NOMO-1 (cell line): ENCODE measurements at regions not wholly inside any gene's neighbourhood (a gene's known extent, or its start where the extent isn't known, plus 50 kb on each side); places are given as distances from the start of the nearest gene placed in this dataset.
"Not testable (repeated sequence)": the region's sequence is repeated elsewhere in the genome, so short reads cannot be mapped to it uniquely, and the experiment has no call there.

Source experiments
- DNase-seq, 2 experiments: peaks; one replicate each; lab custom pipeline; 2025; ENCODE audit not compliant: unreplicated experiment in 2 of 2; lab: John Stamatoyannopoulos, UW

- DNase-seq: no peak
Measured at GRCh38 chr4:111228874-111229273, 606.0 kb upstream of the PITX2 start.

- no peak for DNase-seq
Measured at GRCh38 chr4:111230265-111230664, 607.4 kb upstream of the PITX2 start.

DNA sequence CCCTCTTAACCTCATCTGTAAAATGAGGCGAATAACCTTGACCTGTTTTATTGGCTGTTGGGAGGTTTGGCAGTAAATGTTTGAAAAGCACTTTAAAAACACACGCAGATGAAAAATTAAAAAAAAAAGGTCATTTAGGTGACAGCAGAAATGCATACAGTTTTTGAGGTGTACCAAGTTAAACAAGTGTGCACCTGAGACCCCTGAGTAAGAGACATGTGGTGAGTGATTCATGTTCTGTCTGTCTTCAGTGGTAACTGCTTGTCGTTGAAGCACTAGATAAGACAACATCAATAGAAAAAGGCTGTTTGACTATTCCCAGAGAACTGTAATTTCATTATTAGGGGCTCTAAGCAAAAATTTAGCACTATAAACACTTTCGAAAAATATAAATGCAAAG is 608.4 kb upstream of the PITX2 start:
- DNase-seq: no peak

DNA sequence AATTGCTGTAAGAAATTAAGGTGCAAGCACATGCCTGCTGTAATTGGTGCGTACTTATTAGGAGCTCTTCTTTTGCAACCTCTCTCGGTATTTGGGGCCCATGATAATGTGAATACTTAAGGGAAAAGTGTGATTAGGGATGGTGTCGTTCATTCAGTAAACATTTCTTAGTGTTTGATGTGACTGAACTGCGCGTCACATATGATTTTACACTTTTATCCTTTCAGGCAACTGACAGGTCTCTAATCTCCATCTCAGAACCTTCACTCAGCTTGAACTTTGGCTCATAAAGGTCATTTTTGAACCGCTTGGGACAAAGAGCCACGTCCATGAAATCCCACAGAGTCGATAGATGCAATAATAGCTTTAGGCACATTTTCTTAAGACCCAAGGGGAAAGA is 612.1 kb upstream of the PITX2 start:
- no peak for DNase-seq

DNA sequence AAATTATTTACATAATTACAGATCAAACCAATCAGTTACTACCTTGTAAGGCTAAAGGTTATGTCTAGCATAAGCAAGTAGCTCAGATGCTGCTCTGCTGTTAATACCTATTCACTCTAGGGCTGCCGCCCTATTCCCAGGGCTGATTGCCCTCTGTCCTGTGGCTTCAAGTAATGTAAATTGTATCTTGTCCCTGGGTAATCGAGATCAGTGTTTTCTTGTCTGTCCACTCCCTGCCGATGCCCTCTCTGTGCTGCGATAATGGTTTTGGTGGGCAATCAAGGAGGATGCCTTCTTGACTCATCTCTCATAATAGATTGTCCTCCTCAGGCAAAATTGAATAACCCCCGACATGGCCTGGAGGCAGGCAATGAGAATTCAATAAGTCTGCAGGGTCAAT is 641.0 kb upstream of the PITX2 start:
- no peak for DNase-seq

DNA sequence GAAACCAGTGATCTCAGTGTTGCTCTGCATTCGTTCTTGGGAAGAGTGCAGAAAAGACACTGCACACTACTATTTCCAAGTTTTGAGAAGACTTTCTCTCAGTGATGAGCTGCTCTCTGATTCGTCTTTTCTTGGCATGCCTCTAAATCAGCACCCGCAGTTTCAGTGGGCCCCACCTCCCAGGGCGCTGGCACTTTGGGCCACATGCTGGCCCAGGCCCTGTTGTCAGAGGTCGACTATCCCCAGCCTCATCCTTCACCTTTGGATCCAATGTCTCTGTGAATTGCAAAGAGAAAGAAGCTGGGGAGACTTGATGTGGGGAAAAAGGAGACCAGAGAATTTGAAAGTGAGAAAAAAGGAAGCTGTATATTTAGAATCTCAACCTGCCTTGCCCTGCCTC is 644.1 kb upstream of the PITX2 start:
- no peak for DNase-seq

- DNase-seq: no peak
Measured at GRCh38 chr4:111267786-111268185, 644.9 kb upstream of the PITX2 start.

DNA sequence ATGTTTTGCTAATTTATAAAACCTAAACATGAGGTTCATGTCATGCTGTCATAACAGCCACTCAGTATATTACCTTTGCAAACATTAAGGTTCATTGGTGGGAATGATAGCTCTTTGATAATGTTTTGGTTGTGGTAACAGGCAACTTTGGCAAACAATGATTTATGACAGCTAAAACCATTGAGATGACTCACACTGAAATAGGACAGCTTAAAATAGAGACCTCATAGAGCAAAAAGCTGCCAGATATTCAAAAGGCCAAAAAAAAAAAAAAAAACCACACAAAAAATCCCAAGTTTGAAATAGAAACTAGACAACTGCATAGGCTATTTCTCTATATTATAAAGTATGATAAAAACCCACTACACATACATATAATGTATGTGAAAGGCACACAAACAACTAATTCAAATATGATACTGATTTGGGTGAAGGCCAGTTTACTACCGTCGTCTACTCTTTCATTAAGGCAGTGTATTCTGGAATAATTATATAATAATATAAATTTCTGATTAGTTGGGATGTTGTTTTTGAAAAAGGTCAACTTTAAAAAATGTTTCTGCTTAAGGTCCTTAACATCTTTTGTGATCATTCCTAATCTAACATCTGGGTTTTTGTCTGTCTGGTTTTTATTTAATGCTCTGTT is 646.0 kb upstream of the PITX2 start:
- no peak for DNase-seq

DNA sequence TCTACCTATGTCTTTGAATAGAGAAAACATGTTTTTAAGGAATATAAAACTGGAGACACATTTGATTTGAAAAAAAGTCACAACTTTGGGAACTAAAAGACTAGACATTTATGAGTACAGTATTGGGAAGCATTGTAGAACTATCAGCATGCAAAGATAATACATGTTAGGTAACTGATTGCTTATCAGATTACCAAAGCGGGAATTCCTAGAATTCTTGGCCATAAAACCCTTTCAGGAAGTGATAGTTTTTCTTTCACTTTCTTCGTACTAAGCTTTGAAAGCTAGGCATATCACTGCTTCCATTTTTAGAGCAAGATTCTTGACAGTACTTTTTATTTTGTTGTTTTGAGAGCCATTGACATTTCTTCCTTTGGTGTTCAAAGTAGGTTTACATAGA is 646.6 kb upstream of the PITX2 start:
- DNase-seq: no peak

- DNase-seq: no peak
Measured at GRCh38 chr4:111274060-111274459, 651.2 kb upstream of the PITX2 start.

GRCh38 chr4:111274486-111274885 is 651.6 kb upstream of the PITX2 start:
- DNase-seq: no peak

DNA sequence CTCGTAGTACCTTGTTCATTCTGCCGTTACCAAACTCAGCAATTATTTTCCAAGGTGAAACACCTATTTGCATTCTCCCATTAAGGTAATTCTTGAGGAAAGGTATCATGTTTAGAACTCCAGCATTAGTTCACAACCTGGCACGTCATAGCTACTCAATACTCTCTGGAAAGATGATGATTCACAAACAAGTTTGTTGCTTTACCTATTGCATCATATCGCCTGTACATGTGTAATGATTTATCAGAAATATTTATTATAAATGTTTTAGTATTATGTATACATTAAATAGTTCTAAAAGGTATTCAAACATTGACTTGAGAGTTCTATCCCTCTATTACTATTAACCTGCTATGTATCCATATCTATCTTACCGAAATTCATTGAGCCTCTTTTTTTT is 658.3 kb upstream of the PITX2 start:
- no peak for DNase-seq

GRCh38 chr4:111282035-111282434 is 659.2 kb upstream of the PITX2 start:
- DNase-seq: no peak

DNA sequence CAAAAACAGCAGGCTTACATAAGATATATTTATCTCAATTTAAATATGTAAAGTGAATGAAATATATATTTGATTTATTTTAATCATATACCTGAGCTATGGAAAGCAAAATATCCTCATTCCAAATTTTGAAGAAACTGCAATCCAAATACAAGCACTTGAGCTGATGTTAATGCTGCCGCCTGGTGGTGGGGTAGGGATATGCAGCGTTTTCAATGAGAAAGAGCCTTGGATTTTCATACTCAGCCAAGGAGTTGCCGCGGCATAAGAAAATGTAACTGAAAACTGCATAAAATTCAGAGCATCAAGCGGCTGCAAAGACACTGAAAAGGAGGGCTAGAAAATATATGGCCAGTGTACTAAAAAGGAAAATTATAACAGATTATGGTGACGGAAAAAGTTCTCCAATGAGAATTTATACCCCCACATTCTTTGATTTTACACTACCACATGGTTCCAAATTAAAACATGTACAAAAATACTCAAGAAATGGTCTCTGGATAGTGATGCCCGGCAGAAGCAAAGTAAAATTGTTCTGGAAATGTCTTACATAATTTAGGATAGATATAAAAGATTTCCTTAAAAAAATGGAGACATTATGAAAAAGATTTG is 660.3 kb upstream of the PITX2 start:
- peak; percentile 37 to 45 for DNase-seq

- no peak for DNase-seq
Measured at GRCh38 chr4:111296466-111296865, 673.6 kb upstream of the PITX2 start.

DNA sequence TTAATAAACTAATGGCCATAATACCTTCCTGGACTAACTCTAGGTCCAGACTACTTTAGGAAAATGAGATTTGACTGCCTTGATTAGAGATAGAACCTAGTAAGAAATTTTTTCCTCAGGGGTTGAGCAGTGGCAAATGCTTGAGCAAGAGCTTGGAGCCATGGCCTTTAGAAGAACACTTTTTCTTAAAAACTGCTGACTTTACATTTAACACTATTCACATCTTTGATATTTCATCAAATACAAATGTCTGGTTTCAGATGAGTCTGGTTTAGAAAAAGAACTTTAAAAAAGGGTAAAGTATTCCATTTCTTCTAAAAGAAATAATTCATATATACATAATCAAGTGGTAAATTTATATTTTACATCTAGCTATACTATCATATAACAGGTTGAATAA is 680.9 kb upstream of the PITX2 start:
- no peak for DNase-seq

GRCh38 chr4:111323496-111323895 is 700.6 kb upstream of the PITX2 start:
- no peak for DNase-seq

GRCh38 chr4:111323916-111324315 is 701.0 kb upstream of the PITX2 start:
- DNase-seq: no peak

DNA sequence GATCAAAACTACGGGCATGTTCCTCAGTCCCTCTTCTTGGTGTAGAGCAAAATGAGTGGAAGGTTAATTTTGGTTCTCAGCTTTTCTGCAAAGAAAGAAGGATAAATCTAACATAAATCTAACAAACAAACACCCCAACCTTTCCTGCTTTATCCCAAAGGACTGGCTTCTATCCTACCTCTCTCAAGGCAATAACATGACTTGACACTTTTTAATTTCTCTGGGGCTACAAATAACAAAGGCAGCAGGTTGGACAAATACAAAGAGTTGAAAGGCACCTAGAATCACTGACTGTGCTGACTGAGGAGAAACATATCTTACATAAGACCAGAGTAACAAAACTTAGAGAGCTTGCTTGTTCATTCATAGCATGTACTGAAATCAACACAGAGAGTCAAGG is 703.6 kb upstream of the PITX2 start:
- DNase-seq: no peak

DNA sequence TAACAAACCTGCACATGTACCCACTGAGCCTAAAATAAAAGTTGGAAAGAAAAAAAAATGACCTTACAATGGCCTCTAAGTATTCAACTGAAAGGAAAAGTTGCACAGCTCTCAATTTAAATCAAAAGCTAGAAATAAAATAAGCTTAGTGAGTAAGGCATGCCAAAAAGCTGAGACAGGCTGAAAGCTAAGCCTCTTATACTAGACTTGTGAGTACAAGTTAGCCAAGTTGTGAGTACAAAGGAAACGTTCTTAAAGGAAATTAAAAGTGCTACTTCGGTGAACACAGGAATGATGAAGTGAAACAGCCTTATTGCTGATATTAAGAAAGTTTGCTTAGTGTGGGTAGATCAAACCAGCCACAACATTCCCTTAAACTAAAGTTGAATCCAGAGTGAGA is 707.9 kb upstream of the PITX2 start:
- no peak for DNase-seq

DNA sequence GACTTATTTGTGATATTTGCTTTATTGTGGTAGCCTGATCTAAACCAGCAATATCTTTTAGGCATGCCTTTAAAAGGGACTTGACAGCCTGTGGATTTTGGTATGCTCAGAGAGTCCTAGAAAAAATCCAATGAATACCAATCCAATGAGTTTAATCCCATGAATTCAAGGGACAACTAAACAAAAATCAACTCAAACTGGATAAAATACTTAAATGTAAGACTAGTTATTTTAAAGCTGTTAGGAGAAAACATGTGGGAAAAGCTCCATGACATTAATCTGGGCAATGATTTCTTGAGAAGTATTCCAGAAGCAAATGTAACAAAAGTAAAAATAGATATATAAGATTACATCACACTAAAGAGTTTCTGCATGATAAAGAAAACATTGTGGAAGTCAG is 711.5 kb upstream of the PITX2 start:
- no peak for DNase-seq

- DNase-seq: not testable (repeated sequence)
Measured at GRCh38 chr4:111337186-111337876, 714.5 kb upstream of the PITX2 start.
